Nephron (organoid): ENCODE measurements at regions not wholly inside any gene's neighbourhood (a gene's known extent, or its start where the extent isn't known, plus 50 kb on each side); places are given as distances from the start of the nearest gene placed in this dataset.

Experiments used
- H3K27ac Mint-ChIP-seq, 3 experiments: 2 replicates each; pipeline ENCODE4 v1.8.0; 2020; ENCODE audit warnings: mixed read lengths in 3 of 3, mild to moderate bottlenecking in 2 of 3, moderate library complexity in 1 of 3
- H3K27me3 Mint-ChIP-seq: 2 replicates; pipeline ENCODE4 v1.8.0; 2021; ENCODE audit warnings: low read depth, mild to moderate bottlenecking, moderate library complexity, mixed read lengths
- H3K36me3 Mint-ChIP-seq: 2 replicates; pipeline ENCODE4 v1.8.0; 2020; ENCODE audit warnings: low read depth, mixed read lengths
- H3K4me1 Mint-ChIP-seq: 2 replicates; pipeline ENCODE4 v1.8.0; 2020; ENCODE audit warnings: mixed read lengths
- H3K4me3 Mint-ChIP-seq, 3 experiments: 2 replicates each; pipeline ENCODE4 v1.8.0; 2020; ENCODE audit warnings: mild to moderate bottlenecking in 3 of 3, mixed read lengths in 3 of 3, moderate library complexity in 2 of 3
- H3K9me3 Mint-ChIP-seq: 2 replicates; pipeline ENCODE4 v1.8.0; 2020; ENCODE audit warnings: mixed read lengths
- CTCF ChIP-seq, 3 experiments: fragments of 200-600 bp; sonication (generic); IDR thresholded peaks; one replicate each; pipeline ENCODE4 v1.5.0; 2021; ENCODE audit warnings: antibody characterized with exemption in 3 of 3; ENCODE audit not compliant: unreplicated experiment in 3 of 3

- Mint-ChIP-seq H3K9me3 (peaks cover 17% of the 10 kb centered on the region), H3K27me3 (peaks cover 38% of the 10 kb centered on the region), H3K36me3 (no peaks in the 10 kb centered on the region), H3K4me3 (no peak overlapping the region), H3K27ac (no peak overlapping the region), H3K4me1 (peaks cover 8% of the 10 kb centered on the region)
- TF ChIP-seq CTCF (IDR thresholded peaks at IDR 0.05; ENCODE audit: unreplicated experiment in 3 of 3): no peak
These were observed 106.8 kb downstream of the KCTD15 start for GRCh38 chr19:33903489-33903850.

- Mint-ChIP-seq H3K4me1 (peaks cover 8% of the 10 kb centered on the region), H3K9me3 (peaks cover 9% of the 10 kb centered on the region), H3K4me3 (peak overlapping the region; percentile 81 to 88 (median 87)), H3K27me3 (peaks cover 45% of the 10 kb centered on the region), H3K36me3 (no peaks in the 10 kb centered on the region), H3K27ac (peak overlapping the region; percentile 62 to 90 (median 63))
- TF ChIP-seq CTCF (IDR thresholded peaks at IDR 0.05; ENCODE audit: unreplicated experiment in 3 of 3): no peak
These were observed 108.0 kb downstream of the KCTD15 start for GRCh38 chr19:33904681-33905080.

GRCh38 chr19:33905473-33905936 lies 108.8 kb downstream of the KCTD15 start:
- Mint-ChIP-seq H3K9me3 (peaks cover 4% of the 10 kb centered on the region), H3K27me3 (peaks cover 47% of the 10 kb centered on the region), H3K36me3 (no peaks in the 10 kb centered on the region), H3K27ac (peak overlapping the region; percentile 62 to 90 (median 63)), H3K4me3 (peak overlapping the region; percentile 81 to 88 (median 87)), H3K4me1 (peaks cover 8% of the 10 kb centered on the region)
- TF ChIP-seq CTCF (IDR thresholded peaks at IDR 0.05; ENCODE audit: unreplicated experiment in 3 of 3): no peak

- H3K4me3 Mint-ChIP-seq: peak overlapping the region; percentile 81 to 88 (median 87)
- H3K27ac Mint-ChIP-seq: peak overlapping the region in 1 of 3 experiments; percentile 62
- peaks cover 4% of the 10 kb centered on the region for H3K9me3 Mint-ChIP-seq
- H3K27me3 Mint-ChIP-seq: peaks cover 52% of the 10 kb centered on the region
- peaks cover 8% of the 10 kb centered on the region for H3K4me1 Mint-ChIP-seq
- no peaks in the 10 kb centered on the region for H3K36me3 Mint-ChIP-seq
- TF ChIP-seq CTCF (IDR thresholded peaks at IDR 0.05; ENCODE audit: unreplicated experiment in 3 of 3): no peak
These were observed 109.4 kb downstream of the KCTD15 start for GRCh38 chr19:33905937-33906577.

- no peak for TF ChIP-seq CTCF (IDR thresholded peaks at IDR 0.05; ENCODE audit: unreplicated experiment in 3 of 3)
- H3K27me3 Mint-ChIP-seq: peaks cover 54% of the 10 kb centered on the region
- H3K27ac Mint-ChIP-seq: peak overlapping the region in 1 of 3 experiments; percentile 22
- peaks cover 8% of the 10 kb centered on the region for H3K4me1 Mint-ChIP-seq
- peak overlapping the region; percentile 47 to 78 (median 68) for H3K4me3 Mint-ChIP-seq
- no peaks in the 10 kb centered on the region for H3K36me3 Mint-ChIP-seq
- H3K9me3 Mint-ChIP-seq: peaks cover 4% of the 10 kb centered on the region
These were observed 110.1 kb downstream of the KCTD15 start for GRCh38 chr19:33906578-33907335.
